ENCODE measurements at regions not wholly inside any gene's neighbourhood (a gene's known extent, or its start where the extent isn't known, plus 50 kb on each side); places are given as distances from the start of the nearest gene placed in this dataset.
"Not testable (repeated sequence)": the region's sequence is repeated elsewhere in the genome, so short reads cannot be mapped to it uniquely, and the experiment has no call there.

DNA sequence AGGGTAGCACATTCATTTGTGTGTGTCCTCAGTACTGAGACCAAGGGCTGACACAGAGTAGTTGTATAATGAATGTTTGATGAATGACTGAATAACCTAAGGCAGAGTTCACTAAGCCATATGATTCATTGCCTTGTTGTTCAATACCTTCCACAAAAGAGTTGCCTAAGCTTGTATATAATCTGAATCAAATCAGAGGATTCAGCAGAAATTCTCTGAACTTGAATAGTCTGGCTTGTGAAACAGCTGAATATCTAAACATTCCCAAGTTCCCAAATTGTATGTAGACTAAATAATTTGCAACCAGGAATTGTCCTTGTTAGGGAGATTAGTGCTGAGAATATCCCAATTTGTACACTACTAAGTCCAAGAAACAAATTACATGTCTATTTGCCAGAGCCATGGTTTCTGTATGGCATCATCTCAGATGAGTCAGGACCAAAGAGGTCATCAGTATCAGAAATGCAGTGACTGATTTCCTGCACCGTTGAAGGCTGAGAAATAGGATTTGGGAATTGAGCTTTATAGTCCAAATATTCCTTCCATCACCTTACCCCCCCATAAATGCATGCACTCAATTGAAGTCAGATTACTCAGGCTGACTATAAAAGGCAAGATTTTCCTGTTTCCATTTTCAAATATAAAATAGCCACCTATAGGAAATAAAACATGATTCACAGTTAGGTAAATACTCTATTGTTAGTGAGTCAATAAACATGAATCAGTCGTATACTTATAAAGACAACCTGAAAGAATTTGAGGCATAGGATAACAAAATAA, 168.7 kb downstream of the PHLDA1 start:
- no peak for DNase-seq

DNA sequence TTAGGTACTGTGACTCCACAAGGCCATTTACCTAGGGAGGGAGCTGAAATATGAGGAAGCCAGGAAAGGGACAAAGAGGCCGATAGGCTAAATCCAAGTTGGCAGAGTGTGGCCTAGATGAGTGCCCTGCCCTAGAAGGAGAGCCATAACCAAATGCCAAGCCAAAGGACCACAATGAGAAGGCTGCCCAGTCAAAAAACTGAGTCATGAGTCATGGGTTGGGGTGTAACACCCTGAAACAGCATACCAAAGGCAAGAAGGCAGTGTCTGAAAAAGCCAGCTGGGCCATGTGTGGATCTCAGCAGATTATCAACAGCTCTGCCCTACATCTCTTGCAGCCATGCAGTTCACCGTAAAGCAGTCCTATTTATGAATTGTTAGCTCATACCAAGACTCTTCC, 171.7 kb downstream of the PHLDA1 start:
- no peak for DNase-seq

DNA sequence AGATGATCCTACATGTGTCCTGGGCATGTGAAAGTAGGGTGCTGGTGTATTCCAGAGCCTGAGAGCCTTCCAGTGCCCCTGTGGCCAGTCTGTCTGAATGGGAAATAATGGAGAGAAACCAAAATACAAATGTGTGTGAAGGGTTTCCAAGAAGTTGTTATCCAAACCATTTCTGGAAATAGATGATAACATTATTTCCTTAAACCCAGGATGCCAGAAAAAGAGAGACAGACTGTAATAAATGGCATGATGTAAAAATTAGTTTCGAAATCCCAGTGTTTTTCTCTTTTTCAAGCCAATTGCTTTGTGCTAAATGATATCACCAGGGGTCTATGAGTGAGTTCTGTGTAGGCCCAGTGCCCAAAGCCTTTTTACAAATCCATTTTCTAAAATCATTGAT, 175.3 kb downstream of the PHLDA1 start:
- no peak for DNase-seq

DNA sequence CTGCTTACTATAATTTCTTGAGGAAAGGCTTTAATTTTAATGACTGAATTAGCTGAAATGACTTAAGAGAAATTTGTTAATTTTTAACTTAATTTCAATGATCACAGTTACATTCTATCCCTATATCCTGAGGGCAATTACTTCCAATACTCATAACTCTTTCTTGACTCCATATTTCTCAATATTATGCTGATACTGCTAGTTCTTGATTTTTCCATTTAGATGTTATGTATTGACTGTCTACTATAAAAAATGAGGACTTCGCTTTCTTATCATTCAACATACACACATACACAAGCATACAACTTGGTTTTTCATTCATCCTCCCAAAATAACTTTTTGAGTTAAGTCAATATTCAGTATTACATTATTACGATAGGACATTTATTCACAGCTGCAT, 176.2 kb downstream of the PHLDA1 start:
- DNase-seq, result no peak

DNA sequence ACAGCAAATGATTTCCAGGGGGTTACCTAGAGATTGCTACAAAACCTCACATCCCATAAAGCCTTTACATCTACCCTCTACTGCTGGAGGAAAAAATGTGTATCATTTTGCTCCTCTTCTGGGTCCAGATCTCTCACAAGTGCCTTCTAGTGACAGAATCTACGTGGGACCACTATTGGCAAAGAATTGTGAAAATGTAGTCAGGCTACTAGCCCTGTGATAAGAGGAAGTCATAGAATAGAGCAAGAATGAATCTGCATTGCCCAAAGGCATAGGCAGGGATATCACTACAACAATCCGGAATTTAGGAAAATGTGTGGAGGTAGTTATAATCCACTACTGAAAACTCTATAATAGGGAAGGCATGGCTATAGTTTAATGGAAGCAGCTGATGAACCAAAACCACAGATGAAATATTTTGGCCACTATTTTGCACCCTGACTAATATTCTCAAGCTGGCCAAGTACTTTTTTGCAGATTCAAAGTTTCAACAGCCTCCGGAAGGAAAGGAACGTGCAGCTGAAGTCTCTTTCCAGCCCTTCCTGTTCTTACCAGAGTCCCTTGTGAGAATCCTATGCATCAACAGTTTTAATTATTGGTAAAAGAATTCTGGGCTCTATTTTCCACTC, 176.8 kb downstream of the PHLDA1 start:
- DNase-seq, result no peak

DNA sequence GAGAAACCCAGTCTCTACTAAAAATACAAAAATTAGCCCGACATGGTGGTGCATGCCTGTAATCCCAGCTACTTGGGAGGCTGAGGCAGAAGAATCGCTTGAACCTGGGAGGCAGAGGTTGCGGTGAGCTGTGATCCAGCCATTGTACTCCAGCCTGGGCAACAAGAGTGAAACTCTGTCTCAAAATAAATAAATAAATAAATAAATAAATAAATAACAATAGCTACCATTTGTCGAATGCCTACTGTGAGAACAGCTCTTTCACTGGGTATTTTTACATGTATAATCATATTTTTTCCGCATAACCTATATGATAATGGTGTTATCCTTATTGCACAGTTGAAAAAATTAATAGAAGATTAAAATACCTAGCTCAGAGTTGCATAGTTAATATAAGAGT, 177.4 kb downstream of the PHLDA1 start:
- not testable (repeated sequence) for DNase-seq

DNA sequence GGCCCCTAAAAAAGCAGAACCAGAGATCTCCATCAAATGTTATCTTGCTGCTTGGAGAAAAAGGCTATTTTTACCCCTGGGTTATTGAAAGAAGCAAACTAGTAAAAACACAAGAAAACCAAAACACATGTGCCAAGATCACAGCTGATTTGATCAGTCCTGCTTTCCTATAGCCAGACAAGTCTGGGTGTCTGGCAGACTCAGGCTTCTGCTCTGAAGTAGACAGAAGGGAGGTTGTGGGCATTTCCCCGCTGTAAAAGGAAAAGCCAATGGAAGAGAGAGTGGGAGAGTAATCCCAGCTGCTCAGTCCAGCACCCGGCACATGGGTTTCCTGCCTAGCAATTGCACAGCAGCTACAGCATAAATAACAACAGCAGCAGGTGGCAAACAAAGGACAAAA, 177.9 kb downstream of the PHLDA1 start:
- no peak for DNase-seq

DNA sequence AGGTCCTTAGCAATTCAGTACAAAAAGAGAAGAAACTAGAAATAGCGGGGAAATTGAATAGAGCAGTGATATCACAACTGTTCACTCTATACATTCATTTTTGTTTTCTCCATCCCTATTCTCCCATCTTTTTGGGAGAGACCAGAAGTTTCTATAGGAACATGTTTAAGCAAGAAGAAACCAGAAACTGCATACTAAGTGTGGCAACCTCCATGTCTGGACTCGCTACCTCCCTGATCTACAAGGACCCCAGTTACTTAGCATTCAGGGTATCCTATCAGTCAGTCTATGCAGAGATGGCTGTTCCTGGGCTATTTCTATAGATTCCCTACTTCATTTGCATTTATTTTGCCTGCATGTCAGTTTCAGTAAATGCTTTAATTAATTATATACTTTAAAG, 178.6 kb downstream of the PHLDA1 start:
- DNase-seq, result no peak

DNA sequence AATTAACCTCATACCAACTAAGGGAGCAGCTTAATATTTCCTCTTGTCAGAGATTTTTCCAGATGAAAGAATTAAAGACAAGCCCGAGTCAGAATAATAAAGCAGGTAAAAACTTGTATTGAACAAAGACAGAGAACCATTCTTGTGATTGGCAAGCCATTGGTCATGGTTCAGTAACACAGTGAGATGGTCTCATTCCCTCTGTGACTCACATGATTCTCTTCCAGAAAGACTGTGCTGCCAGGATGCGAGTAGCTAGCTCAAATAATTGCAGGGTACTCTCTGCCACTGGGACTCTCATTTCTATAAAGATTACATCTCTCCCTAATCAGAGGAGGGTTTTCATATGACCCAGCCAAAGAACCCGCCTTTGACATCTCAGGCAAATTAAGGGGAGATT, 179.4 kb downstream of the PHLDA1 start:
- no peak for DNase-seq

DNA sequence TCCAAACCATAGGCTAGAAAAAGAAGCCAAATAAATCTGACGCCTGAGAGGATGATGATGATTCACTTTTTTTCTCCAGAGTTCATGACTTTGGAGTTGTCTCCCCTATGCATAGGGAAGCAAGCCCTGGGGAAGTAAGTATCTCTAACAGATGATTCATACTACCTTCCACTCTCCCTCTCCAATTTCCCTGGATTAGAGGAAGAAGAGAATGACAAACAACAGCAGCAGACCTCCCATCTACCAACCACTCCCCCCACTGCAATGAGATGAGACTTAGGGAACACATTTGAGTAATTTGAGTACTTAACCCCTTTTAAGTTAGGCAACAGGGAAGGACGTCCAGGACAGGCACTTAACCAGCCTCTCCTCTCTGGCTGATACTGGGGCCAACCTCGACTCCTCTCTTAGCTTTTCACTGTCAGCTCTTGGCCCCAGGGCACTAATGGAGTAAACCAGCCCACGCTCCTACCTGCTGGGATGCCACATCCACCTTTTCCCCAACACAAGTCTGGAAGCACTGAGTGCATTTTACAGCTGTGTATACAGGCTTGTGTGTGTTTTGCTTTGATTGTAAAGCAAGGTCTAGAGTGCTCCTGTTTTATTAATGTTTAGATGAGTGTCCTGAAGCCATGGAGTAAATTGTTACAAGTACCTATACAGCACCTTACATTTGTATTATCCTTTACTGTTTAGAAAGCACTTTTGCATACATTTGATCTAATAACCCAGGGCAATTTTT, 180.7 kb downstream of the PHLDA1 start:
- no peak for DNase-seq

DNA sequence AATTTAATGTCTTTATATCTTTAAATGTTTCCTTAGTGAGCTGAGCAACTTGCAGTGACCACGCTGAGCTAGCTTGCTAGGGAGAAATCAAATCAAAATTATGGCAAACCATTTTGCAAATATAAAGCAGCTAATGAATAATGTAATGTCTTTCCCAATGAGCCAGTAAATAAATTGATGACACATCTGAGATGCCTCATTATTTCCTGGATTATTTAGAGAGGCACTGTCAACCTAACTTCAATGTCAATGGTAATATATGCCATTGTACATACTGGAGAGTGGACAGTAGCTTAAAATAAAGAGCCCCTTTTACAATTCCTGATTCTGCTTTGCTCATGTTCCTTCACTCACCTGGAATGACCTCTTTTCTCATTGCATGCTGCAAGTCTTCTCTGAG, 182.6 kb downstream of the PHLDA1 start:
- no peak for DNase-seq

DNA sequence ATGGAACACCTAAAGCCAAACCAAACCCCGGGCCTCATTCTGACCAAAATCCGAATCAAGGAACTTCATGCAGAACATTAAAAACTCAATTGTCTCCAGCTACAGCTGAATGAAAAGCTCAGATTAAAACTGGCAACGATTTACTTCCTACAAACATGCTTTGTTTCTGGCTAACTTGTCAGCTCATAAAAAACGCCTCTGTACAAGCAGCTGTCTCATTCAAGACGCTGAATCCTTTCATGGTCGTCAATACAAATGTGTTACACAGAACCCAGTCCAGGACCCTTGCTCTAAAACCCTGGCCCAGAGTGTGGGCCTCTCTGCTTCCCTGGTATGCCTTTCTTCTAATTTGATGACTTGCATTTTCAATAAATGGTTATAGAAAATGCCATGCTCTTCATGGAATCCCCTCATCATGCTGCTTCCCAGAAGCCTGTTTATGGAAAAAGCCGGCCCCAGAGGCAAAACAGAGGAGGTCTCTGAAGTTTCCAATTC, 183.1 kb downstream of the PHLDA1 start:
- DNase-seq, result no peak

DNA sequence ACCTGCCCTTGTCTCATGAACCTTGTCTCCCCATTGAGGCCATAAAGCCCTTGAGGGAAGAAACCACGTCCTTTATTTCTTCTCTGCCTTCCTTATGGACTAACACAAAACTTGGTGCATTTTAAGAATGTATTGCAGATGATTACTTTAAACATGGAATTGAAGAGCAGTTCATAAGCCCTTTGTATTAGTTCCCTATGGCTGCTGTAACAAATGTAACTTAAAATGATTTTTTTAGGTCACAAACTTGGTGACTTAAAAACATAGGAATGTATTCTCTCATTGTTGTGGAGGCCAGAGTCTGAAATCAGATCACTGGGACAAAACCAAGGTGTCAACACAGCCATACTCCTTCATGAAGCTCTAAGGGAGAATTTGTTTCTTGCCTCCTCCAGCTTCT, 185.5 kb downstream of the PHLDA1 start:
- DNase-seq, result no peak

DNA sequence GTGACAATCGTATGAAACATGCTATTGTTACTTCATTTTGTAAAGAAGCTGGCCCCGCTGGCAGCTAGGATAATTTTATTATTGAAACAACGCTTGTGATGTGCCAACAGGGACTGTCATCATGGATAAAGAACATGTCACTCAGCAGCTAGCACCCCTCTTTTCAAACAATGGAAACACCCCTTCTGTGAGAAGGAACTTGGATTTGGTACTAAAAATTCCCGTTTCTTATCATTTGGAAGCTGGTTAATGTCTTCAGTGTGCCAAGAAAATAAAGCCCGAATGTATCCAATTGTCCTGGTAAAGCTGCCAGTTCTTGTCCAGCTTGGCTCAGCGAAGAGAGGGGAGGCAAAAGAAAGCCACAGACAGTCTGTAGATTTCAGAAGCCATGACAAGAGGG, 186.6 kb downstream of the PHLDA1 start:
- no peak for DNase-seq

DNA sequence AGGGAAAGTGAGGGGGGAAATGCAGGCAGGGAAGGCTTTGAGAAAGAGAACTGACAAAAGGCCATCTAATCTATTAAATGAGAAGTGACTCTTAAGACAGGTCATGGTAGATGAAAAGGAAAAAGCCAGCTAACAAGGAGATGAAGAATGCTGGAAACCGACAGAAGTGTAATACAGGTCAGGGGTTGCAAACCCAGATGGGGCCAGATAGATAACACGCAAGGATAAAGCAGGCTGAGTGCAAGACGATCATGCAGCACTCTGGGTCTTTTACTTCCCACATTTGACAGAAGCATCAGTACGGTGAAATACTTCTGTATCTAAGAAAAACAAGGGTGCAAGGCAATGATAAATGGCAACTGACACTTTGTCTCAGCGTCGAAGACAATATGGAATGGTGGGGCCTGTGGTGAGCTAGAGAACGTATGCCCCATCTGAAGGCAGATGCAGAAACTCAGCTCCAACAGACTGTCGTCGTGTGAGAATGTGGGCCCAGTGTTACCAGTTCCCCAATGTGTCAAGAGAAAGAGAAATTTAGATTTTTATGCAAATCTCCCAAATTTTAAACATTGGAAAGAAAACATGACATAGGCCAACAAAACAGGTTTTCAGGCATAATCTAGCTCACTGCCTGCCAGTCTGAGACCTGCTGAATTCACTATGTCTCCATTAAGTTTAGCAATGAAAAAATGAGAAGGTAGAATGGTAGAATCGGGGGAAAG, 187.4 kb downstream of the PHLDA1 start:
- no peak for DNase-seq

DNA sequence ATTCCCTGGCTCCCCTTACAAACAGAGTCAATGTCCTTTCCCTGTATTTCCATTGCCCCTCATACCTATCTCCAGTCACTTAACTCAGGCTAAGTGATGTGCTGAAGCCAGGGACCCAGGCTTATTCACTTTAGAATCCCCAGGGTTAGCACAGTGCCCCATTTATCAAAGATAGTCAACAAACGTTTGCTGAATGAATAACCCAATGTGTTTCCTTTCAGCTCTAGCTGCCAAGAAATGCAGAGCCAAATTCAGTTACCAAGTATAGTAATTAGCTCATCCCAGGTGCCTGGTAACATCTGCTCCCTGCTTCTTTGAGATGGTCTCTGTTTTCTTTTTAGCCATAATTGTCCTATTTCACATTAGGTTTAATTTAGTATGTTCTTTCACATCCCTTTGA, 189.5 kb downstream of the PHLDA1 start:
- no peak for DNase-seq

DNA sequence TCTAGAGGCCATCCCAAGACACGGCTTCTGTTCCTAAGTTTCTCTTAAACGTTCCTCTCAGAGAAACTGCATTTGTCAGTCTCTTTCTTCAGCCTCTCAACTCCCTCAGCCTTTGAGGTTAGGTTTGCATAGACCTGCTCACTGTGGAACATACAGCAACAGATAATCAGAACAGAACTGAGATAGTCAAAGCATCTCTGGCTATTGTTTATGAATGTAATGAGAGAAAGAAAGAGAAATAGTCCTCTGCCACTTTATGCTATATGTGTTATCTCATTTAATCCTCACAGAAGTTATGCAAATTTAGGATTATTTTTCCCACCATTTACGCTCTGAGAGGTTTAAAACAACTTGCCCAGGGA, 190.6 kb downstream of the PHLDA1 start:
- DNase-seq, result no peak

DNA sequence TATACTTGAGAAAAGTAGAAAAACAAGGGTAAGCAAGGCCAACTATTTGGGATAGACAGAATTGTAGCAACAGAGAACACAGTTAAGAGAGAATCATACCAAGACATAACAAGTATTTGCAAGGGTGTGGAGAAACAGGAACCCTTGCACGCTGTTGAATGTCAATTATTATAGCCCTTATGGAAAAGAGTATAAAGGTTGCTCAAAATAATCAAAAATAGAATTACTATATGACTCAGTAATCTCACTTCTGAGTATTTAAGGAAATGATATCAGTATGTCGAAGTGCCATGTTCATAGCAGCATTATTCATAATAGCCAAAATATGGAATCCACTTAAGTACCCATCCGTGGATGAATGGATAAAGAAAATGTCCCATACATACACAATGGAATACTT, 193.3 kb downstream of the PHLDA1 start:
- no peak for DNase-seq

DNA sequence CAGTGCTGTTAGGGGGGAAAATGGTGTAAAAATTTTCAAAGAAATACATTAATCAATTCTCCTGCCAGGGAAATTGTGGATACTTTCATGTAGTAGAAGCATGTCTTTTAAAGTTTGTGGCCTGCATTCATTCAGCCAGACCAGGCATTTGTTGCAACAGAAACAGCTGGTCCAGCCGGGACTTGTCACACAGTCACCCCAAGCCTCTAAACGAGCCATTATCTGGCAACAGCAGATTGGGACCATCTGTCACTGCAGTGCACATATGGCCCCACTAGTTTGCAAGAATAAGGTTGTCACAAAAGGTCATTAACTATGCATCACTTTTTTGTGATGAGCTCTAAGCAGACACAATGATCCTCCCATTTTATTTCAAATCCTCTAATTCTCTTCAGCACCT, 193.9 kb downstream of the PHLDA1 start:
- DNase-seq, result no peak

DNA sequence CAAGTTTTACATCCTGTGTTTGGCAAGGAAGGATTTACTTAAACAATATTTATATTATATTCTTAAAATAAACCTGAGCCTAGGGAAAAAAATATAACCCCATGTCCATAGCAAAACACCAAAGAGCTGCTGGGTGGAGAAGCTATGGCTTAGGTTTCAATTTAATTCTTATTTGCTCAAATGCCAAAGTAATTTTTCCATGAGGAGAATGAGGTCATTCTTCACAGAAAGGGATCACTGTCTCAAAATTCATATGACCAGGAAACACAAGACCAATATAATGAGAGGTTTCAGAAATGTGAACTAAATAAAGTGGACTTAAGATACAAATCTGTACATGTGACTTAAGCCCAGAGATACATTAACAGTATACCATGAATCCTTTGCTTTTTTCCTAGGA, 195.0 kb downstream of the PHLDA1 start:
- no peak for DNase-seq

DNA sequence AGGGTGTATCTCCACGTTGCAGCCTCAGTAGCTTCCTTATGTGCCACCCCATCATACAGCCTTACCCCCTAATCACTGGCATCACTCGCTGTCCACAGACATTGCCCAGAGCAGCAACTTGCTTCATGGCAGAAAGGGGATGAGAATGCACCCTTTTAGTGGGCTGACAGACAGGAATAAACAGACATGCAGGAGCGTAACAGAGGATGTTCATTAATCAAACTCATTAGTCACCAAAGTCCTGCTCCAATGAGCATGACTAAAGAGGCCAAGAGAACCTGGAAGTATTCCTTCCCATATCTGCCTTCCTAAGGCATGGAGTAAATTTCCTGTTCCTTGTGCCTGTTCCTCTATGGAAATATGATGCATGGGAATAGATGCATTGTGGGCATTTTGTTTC, 197.0 kb downstream of the PHLDA1 start:
- no peak for DNase-seq

DNA sequence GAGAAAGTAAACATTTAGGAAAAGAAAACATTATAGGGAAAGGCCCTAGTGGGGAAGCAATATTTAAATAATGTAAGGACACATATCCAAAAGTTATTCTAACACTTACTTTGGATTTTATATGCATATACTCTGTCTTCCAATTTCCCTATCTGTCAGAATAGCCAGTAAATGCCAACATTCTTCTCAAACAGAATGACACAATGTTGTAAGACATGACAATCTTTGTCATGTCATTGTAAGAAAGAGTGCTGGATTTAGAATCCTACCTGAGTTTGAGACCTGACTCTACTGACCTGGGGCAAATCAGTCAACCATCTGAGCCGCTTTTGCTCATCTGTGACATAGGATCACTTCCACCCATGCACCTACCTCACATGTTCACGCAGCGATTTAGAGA, 198.3 kb downstream of the PHLDA1 start:
- no peak for DNase-seq

DNA sequence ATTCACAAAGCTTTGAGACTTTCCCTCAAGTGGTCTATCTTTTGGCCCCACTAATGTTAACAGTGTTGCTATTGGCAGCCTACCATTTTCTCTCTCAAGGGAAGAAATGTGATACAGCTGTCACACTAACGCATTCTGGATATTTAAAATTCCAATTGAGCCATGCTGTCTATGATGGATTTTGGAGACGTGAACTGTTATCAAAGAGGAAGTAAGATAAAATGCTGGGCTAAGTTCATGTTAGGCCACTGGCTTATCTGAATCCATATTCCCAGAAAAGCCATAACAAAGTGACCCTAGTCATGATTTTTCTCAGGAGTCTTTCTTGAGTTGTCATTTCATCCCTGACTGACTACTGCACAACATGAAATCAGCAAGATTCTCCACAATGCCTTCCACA, 200.2 kb downstream of the PHLDA1 start:
- DNase-seq, result no peak

DNA sequence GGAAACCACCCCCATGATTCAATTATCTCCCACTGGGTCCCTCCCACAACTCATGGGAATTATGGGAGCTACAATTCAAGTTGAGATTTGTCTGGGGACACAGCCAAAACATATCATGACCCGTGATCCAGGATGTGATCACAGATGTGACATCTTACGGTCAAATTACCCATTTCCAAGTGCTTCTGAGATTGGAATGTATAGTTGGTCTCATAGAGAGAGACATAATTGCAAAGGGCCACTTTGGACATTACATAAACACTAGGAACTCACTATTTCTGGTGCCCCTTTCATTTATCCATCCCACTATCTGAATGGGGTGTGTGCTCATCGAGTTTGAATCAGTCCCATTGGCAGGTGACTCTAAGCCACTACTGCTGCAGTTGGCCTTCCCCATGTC, 204.5 kb downstream of the PHLDA1 start:
- no peak for DNase-seq

Measured in NK-92 treated with Interleukin-12 subunit alpha and Interleukin-12 subunit beta, amount 100 ng/mL, for 24 hours (cell line).